CD4-positive, alpha-beta T cell (primary cell): ENCODE measurements at regions not wholly inside any gene's neighbourhood (a gene's known extent, or its start where the extent isn't known, plus 50 kb on each side); places are given as distances from the start of the nearest gene placed in this dataset.

Experiments
- ATAC-seq: fragments of 200-7000 bp; cut with Tn5 transposase; one replicate; pipeline ENCODE4 v1.10.0; 2022; ENCODE audit warnings: mild to moderate bottlenecking; ENCODE audit not compliant: poor library complexity
- CTCF ChIA-PET: fragments of 350-600 bp; sonication (Branson Sonifier 250); formaldehyde crosslinking; loops from one replicate; lab custom pipeline; 2021; ENCODE audit warnings: antibody characterized with exemption, inconsistent platforms; lab: Charles Lee
- POLR2A ChIA-PET: fragments of 350-600 bp; sonication (Branson Sonifier 250); formaldehyde crosslinking; loops from one replicate; lab custom pipeline; 2021; ENCODE audit warnings: antibody characterized with exemption, inconsistent platforms; lab: Charles Lee
- DNase-seq, 14 experiments: peaks; one replicate each; pipeline ENCODE4 v3.0.0-alpha.2; 2013 to 2020; ENCODE audit warnings: mixed read lengths in 2 of 14
- H3K27ac ChIP-seq, 2 donors: one replicate each; pipeline versions ENCODE4 v1.5.1 to v1.7.0; 2013; ENCODE audit warnings: low read length in 2 of 2, low read depth in 1 of 2, mild to moderate bottlenecking in 1 of 2
- H3K27me3 ChIP-seq, 2 experiments: 1 replicate in 1 of 2; 2 replicates in 1 of 2; pipeline versions ENCODE4 v1.6.1 to v1.7.0; 2013; ENCODE audit warnings: low read length in 2 of 2, control low read depth in 1 of 2, mild to moderate bottlenecking in 1 of 2, moderate library complexity in 1 of 2; ENCODE audit not compliant: insufficient read depth in 2 of 2, control insufficient read depth in 1 of 2
- H3K36me3 ChIP-seq: one replicate; pipeline ENCODE4 v1.6.1; 2013; ENCODE audit warnings: low read length, control low read depth; ENCODE audit not compliant: insufficient read depth
- H3K4me1 ChIP-seq: one replicate; pipeline ENCODE4 v1.6.1; 2013; ENCODE audit warnings: low read length, control low read depth; ENCODE audit not compliant: insufficient read depth
- H3K4me3 ChIP-seq: one replicate; pipeline ENCODE4 v1.5.1; 2013; ENCODE audit warnings: mild to moderate bottlenecking, low read length, moderate library complexity
- H3K9me3 ChIP-seq, 2 experiments: 1 replicate in 1 of 2; 2 replicates in 1 of 2; pipeline versions ENCODE4 v1.6.1 to v1.7.0; 2013; ENCODE audit warnings: low read length in 2 of 2, mild to moderate bottlenecking in 2 of 2, control low read depth in 1 of 2, moderate library complexity in 1 of 2; ENCODE audit not compliant: control insufficient read depth in 1 of 2, insufficient read depth in 1 of 2
- H3K27ac Mint-ChIP-seq: one replicate; pipeline ENCODE4 v1.8.0; 2020; ENCODE audit warnings: mixed read lengths
- H3K27me3 Mint-ChIP-seq: one replicate; pipeline ENCODE4 v1.8.0; 2021; ENCODE audit warnings: mixed read lengths
- H3K36me3 Mint-ChIP-seq: one replicate; pipeline ENCODE4 v1.8.0; 2021; ENCODE audit warnings: low read depth, mixed read lengths
- H3K4me1 Mint-ChIP-seq: one replicate; pipeline ENCODE4 v1.8.0; 2021; ENCODE audit warnings: low read depth, mixed read lengths
- H3K4me3 Mint-ChIP-seq: one replicate; pipeline ENCODE4 v1.8.0; 2020; ENCODE audit warnings: mild to moderate bottlenecking, mixed read lengths
- H3K9me3 Mint-ChIP-seq: one replicate; pipeline ENCODE4 v1.8.0; 2020; ENCODE audit warnings: mixed read lengths
- CTCF ChIP-seq: fragments of 200-600 bp; IDR thresholded peaks from one replicate; pipeline ENCODE4 v1.8.0; 2022; ENCODE audit warnings: antibody characterized with exemption, mild to moderate bottlenecking
- intact Hi-C, 2 experiments: fragments of 100-400 bp; cut with DNase I in 1 of 2; cut with micrococcal nuclease in 1 of 2; formaldehyde crosslinking; loops; one replicate each; pipeline versions ENCODE4 v1.15.1 to v1.9.0; 2023 to 2025; cut with DNase I, micrococcal nuclease

GRCh38 chr3:154779571-154779970 lies 300.5 kb upstream of the MME start:
- Histone ChIP-seq H3K4me3 (no peak overlapping the region), H3K9me3 (no peaks in the 10 kb centered on the region), H3K4me1 (no peaks in the 10 kb centered on the region), H3K36me3 (no peaks in the 10 kb centered on the region), H3K27me3 (no peaks in the 10 kb centered on the region), H3K27ac (no peak overlapping the region)
- ATAC-seq (no peak), DNase-seq (no peak)
- no peak for TF ChIP-seq CTCF
- H3K9me3 Mint-ChIP-seq = no peaks in the 10 kb centered on the region
- H3K27me3 Mint-ChIP-seq = no peaks in the 10 kb centered on the region
- intact Hi-C loops = no loop called here
- H3K36me3 Mint-ChIP-seq = no peaks in the 10 kb centered on the region
- ChIA-PET POLR2A (no interaction called here), CTCF (no interaction called here)
- H3K4me1 Mint-ChIP-seq = no peaks in the 10 kb centered on the region
- no peak overlapping the region for H3K27ac Mint-ChIP-seq
- no peak overlapping the region for H3K4me3 Mint-ChIP-seq

- no peaks in the 10 kb centered on the region for H3K4me1 ChIP-seq
- Mint-ChIP-seq H3K27me3 (no peaks in the 10 kb centered on the region), H3K27ac (no peak overlapping the region), H3K9me3 (no peaks in the 10 kb centered on the region), H3K4me3 (no peak overlapping the region), H3K36me3 (no peaks in the 10 kb centered on the region), H3K4me1 (no peaks in the 10 kb centered on the region)
- no peak overlapping the region for H3K27ac ChIP-seq
- DNase-seq (no peak), ATAC-seq (no peak)
- H3K4me3 ChIP-seq = no peak overlapping the region
- ChIA-PET CTCF (no interaction called here), POLR2A (no interaction called here)
- no peaks in the 10 kb centered on the region for H3K9me3 ChIP-seq
- intact Hi-C loops = no loop called here
- no peak for TF ChIP-seq CTCF
- H3K27me3 ChIP-seq = no peaks in the 10 kb centered on the region
- no peaks in the 10 kb centered on the region for H3K36me3 ChIP-seq
These were observed 302.1 kb upstream of the MME start for GRCh38 chr3:154778057-154778456.

GRCh38 chr3:154776549-154777225 lies 303.4 kb upstream of the MME start:
- POLR2A ChIA-PET = no interaction called here
- Mint-ChIP-seq H3K27me3 (no peaks in the 10 kb centered on the region), H3K36me3 (no peaks in the 10 kb centered on the region), H3K4me1 (no peaks in the 10 kb centered on the region), H3K9me3 (no peaks in the 10 kb centered on the region), H3K4me3 (no peak overlapping the region), H3K27ac (no peak overlapping the region)
- H3K9me3 ChIP-seq = peaks cover 0 to 7% of the 10 kb centered on the region in 2 experiments
- CTCF ChIA-PET = no interaction called here
- no peak overlapping the region for H3K27ac ChIP-seq
- ATAC-seq (no peak), DNase-seq (no peak)
- no peaks in the 10 kb centered on the region for H3K27me3 ChIP-seq
- no peak for TF ChIP-seq CTCF
- no peaks in the 10 kb centered on the region for H3K4me1 ChIP-seq
- H3K36me3 ChIP-seq = no peaks in the 10 kb centered on the region
- intact Hi-C loops = no loop called here
- no peak overlapping the region for H3K4me3 ChIP-seq
